ENCODE measurements at regions not wholly inside any gene's neighbourhood (a gene's known extent, or its start where the extent isn't known, plus 50 kb on each side); places are given as distances from the start of the nearest gene placed in this dataset.

DNA sequence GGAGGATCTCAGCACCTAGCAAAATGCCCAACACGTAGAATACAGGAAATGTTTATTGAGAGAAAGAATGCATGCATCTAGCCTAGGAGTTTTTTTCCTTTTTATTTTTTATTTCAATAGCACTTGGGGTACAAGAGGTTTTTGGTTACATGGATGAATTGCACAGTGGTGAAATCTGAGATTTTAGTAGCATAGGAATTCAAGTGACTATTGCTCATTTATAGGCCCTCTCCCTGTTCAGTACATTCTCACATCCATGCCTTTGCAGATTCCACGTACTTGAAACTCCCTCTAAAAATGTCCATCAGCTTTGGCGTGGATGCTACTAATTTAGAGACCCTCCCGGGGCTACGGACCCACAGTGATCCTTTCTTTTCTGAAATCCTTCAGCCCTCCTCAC lies 61.7 kb upstream of the PIAS1 start:
- Histone ChIP-seq H2AFZ (0 out of 2 replicates have a peak overlapping the region, but pooled peaks have one; percentile 69), H3F3A (replicated peaks; ENCODE audit: low read depth) (no peaks in the 10 kb centered on the region), H3K27me3 (ENCODE audit: insufficient read depth) (no peaks in the 10 kb centered on the region), H3K4me3 (no peak overlapping the region), H3K79me2 (replicated peaks; ENCODE audit: insufficient read depth) (no peaks in the 10 kb centered on the region), H4K20me1 (replicated peaks; ENCODE audit: insufficient read depth) (no peaks in the 10 kb centered on the region), H3K36me3 (ENCODE audit: insufficient read depth) (no peaks in the 10 kb centered on the region), H3K4me2 (no peak overlapping the region), H3K9me2 (ENCODE audit: insufficient read depth) (no peaks in the 10 kb centered on the region), H3K4me1 (ENCODE audit: insufficient read depth) (no peaks in the 10 kb centered on the region), H3K27ac (ENCODE audit: low read depth) (no peak overlapping the region)
- no peaks in the 10 kb centered on the region for H3K36me3 Mint-ChIP-seq (ENCODE audit: low read depth)
- no peaks in the 10 kb centered on the region for H3K4me1 Mint-ChIP-seq
- TF ChIP-seq, protein P1, sequence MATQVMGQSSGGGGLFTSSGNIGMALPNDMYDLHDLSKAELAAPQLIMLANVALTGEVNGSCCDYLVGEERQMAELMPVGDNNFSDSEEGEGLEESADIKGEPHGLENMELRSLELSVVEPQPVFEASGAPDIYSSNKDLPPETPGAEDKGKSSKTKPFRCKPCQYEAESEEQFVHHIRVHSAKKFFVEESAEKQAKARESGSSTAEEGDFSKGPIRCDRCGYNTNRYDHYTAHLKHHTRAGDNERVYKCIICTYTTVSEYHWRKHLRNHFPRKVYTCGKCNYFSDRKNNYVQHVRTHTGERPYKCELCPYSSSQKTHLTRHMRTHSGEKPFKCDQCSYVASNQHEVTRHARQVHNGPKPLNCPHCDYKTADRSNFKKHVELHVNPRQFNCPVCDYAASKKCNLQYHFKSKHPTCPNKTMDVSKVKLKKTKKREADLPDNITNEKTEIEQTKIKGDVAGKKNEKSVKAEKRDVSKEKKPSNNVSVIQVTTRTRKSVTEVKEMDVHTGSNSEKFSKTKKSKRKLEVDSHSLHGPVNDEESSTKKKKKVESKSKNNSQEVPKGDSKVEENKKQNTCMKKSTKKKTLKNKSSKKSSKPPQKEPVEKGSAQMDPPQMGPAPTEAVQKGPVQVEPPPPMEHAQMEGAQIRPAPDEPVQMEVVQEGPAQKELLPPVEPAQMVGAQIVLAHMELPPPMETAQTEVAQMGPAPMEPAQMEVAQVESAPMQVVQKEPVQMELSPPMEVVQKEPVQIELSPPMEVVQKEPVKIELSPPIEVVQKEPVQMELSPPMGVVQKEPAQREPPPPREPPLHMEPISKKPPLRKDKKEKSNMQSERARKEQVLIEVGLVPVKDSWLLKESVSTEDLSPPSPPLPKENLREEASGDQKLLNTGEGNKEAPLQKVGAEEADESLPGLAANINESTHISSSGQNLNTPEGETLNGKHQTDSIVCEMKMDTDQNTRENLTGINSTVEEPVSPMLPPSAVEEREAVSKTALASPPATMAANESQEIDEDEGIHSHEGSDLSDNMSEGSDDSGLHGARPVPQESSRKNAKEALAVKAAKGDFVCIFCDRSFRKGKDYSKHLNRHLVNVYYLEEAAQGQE (IDR thresholded peaks at IDR 0.05; ENCODE audit: unreplicated experiment) = no peak
- TF ChIP-seq STAT1 (IDR thresholded peaks at IDR 0.05; ENCODE audit: unreplicated experiment) (no peak), EZH2phosphoT487 (IDR thresholded peaks at IDR 0.05; ENCODE audit: unreplicated experiment) (no peak)
- no peaks in the 10 kb centered on the region for H3K9me3 Mint-ChIP-seq
- ATAC-seq (no peak), DNase-seq (ENCODE audit: low spot score) (no peak)
- peaks cover 7% of the 10 kb centered on the region for H3K27me3 Mint-ChIP-seq (ENCODE audit: insufficient read depth, low read depth, poor library complexity)
- no peak overlapping the region for H3K27ac Mint-ChIP-seq
- no peak overlapping the region for H3K4me3 Mint-ChIP-seq

DNA sequence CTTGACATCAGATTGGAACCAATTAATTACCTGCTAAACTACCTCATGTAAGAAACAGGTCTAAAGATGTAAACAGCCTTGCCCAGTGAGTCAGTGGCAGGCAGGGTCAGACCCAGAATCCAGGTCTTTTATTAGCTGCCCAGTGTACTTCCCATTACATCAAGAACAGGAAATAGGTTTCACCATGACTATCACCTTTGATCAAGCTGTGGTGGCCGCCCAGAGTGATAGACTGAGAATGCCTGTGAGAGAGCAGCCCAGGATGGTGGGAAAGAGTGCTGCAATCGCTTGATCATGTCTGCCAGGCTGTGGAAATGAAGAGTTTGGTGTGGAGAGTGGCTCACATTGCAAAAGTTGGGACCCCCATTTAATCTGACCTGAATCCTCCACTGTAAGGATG lies 61.3 kb upstream of the PIAS1 start:
- H3K27me3 Mint-ChIP-seq (ENCODE audit: insufficient read depth, low read depth, poor library complexity) = peaks cover 7% of the 10 kb centered on the region
- H3K27ac Mint-ChIP-seq = no peak overlapping the region
- TF ChIP-seq NANOG (IDR thresholded peaks at IDR 0.05; ENCODE audit: borderline replicate concordance) (no peak), EZH2 (IDR thresholded peaks at IDR 0.05; ENCODE audit: low read depth, unreplicated experiment) (no peak), JUNB (IDR thresholded peaks at IDR 0.05; ENCODE audit: unreplicated experiment) (no peak), EZH2phosphoT487 (IDR thresholded peaks at IDR 0.05; ENCODE audit: unreplicated experiment) (no peak), ZNF331 (CRISPR knock-in tag; IDR thresholded peaks at IDR 0.05; ENCODE audit: low read depth) (no peak), STAT1 (IDR thresholded peaks at IDR 0.05; ENCODE audit: unreplicated experiment) (no peak)
- TF ChIP-seq, protein P2, sequence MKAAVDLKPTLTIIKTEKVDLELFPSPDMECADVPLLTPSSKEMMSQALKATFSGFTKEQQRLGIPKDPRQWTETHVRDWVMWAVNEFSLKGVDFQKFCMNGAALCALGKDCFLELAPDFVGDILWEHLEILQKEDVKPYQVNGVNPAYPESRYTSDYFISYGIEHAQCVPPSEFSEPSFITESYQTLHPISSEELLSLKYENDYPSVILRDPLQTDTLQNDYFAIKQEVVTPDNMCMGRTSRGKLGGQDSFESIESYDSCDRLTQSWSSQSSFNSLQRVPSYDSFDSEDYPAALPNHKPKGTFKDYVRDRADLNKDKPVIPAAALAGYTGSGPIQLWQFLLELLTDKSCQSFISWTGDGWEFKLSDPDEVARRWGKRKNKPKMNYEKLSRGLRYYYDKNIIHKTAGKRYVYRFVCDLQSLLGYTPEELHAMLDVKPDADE (IDR thresholded peaks at IDR 0.05) = no peak
- TF ChIP-seq, protein P3, sequence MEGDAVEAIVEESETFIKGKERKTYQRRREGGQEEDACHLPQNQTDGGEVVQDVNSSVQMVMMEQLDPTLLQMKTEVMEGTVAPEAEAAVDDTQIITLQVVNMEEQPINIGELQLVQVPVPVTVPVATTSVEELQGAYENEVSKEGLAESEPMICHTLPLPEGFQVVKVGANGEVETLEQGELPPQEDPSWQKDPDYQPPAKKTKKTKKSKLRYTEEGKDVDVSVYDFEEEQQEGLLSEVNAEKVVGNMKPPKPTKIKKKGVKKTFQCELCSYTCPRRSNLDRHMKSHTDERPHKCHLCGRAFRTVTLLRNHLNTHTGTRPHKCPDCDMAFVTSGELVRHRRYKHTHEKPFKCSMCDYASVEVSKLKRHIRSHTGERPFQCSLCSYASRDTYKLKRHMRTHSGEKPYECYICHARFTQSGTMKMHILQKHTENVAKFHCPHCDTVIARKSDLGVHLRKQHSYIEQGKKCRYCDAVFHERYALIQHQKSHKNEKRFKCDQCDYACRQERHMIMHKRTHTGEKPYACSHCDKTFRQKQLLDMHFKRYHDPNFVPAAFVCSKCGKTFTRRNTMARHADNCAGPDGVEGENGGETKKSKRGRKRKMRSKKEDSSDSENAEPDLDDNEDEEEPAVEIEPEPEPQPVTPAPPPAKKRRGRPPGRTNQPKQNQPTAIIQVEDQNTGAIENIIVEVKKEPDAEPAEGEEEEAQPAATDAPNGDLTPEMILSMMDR (conservative IDR thresholded peaks at IDR 0.05; ENCODE audit: low read depth in 2 of 2) = no peak
- TF ChIP-seq, protein P4, sequence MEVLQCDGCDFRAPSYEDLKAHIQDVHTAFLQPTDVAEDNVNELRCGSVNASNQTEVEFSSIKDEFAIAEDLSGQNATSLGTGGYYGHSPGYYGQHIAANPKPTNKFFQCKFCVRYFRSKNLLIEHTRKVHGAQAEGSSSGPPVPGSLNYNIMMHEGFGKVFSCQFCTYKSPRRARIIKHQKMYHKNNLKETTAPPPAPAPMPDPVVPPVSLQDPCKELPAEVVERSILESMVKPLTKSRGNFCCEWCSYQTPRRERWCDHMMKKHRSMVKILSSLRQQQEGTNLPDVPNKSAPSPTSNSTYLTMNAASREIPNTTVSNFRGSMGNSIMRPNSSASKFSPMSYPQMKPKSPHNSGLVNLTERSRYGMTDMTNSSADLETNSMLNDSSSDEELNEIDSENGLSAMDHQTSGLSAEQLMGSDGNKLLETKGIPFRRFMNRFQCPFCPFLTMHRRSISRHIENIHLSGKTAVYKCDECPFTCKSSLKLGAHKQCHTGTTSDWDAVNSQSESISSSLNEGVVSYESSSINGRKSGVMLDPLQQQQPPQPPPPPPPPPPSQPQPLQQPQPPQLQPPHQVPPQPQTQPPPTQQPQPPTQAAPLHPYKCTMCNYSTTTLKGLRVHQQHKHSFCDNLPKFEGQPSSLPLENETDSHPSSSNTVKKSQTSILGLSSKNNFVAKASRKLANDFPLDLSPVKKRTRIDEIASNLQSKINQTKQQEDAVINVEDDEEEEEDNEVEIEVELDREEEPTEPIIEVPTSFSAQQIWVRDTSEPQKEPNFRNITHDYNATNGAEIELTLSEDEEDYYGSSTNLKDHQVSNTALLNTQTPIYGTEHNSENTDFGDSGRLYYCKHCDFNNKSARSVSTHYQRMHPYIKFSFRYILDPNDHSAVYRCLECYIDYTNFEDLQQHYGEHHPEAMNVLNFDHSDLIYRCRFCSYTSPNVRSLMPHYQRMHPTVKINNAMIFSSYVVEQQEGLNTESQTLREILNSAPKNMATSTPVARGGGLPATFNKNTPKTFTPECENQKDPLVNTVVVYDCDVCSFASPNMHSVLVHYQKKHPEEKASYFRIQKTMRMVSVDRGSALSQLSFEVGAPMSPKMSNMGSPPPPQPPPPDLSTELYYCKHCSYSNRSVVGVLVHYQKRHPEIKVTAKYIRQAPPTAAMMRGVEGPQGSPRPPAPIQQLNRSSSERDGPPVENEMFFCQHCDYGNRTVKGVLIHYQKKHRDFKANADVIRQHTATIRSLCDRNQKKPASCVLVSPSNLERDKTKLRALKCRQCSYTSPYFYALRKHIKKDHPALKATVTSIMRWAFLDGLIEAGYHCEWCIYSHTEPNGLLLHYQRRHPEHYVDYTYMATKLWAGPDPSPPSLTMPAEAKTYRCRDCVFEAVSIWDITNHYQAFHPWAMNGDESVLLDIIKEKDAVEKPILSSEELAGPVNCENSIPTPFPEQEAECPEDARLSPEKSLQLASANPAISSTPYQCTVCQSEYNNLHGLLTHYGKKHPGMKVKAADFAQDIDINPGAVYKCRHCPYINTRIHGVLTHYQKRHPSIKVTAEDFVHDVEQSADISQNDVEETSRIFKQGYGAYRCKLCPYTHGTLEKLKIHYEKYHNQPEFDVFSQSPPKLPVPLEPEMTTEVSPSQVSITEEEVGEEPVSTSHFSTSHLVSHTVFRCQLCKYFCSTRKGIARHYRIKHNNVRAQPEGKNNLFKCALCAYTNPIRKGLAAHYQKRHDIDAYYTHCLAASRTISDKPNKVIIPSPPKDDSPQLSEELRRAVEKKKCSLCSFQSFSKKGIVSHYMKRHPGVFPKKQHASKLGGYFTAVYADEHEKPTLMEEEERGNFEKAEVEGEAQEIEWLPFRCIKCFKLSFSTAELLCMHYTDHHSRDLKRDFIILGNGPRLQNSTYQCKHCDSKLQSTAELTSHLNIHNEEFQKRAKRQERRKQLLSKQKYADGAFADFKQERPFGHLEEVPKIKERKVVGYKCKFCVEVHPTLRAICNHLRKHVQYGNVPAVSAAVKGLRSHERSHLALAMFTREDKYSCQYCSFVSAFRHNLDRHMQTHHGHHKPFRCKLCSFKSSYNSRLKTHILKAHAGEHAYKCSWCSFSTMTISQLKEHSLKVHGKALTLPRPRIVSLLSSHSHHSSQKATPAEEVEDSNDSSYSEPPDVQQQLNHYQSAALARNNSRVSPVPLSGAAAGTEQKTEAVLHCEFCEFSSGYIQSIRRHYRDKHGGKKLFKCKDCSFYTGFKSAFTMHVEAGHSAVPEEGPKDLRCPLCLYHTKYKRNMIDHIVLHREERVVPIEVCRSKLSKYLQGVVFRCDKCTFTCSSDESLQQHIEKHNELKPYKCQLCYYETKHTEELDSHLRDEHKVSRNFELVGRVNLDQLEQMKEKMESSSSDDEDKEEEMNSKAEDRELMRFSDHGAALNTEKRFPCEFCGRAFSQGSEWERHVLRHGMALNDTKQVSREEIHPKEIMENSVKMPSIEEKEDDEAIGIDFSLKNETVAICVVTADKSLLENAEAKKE (CRISPR knock-in tag; IDR thresholded peaks at IDR 0.05) = no peak

More for the DNA sequence above, 61.3 kb upstream of the PIAS1 start:
- H3K79me2 ChIP-seq (replicated peaks; ENCODE audit: insufficient read depth) = no peaks in the 10 kb centered on the region
- H3K9me2 ChIP-seq (ENCODE audit: insufficient read depth) = no peaks in the 10 kb centered on the region
- H3K36me3 Mint-ChIP-seq (ENCODE audit: low read depth) = no peaks in the 10 kb centered on the region
- H3K27me3 ChIP-seq (ENCODE audit: insufficient read depth) = no peaks in the 10 kb centered on the region
- H3K9me3 Mint-ChIP-seq = no peaks in the 10 kb centered on the region
- no peak overlapping the region for H3K4me3 Mint-ChIP-seq
- no peak overlapping the region for H3K4me3 ChIP-seq
- no peak overlapping the region for H3K4me2 ChIP-seq
- no peak for ATAC-seq
- H3K36me3 ChIP-seq (ENCODE audit: insufficient read depth) = no peaks in the 10 kb centered on the region
- H2AFZ ChIP-seq = peak overlapping the region; percentile 69; the same call in 1 of the 2 replicates
- H4K20me1 ChIP-seq (replicated peaks; ENCODE audit: insufficient read depth) = no peaks in the 10 kb centered on the region
- no peak overlapping the region for H3K27ac ChIP-seq (ENCODE audit: low read depth)
- DNase-seq (ENCODE audit: low spot score) = no peak
- no peaks in the 10 kb centered on the region for H3K4me1 ChIP-seq (ENCODE audit: insufficient read depth)
- no peaks in the 10 kb centered on the region for H3K4me1 Mint-ChIP-seq
- no peaks in the 10 kb centered on the region for H3F3A ChIP-seq (replicated peaks; ENCODE audit: low read depth)
